ENCODE measurements at regions not wholly inside any gene's neighbourhood (a gene's known extent, or its start where the extent isn't known, plus 50 kb on each side); places are given as distances from the start of the nearest gene placed in this dataset.

- H3K23me2 ChIP-seq (ENCODE audit: low read depth, low read length), result no peaks in the 10 kb centered on the region
- WGBS, 2 experiments (ENCODE audit: extremely low coverage in 1 of 2, insufficient coverage in 1 of 2, insufficient read length in 1 of 2, insufficient replicate concordance in 2 of 2, low coverage in 1 of 2, low lambda C conversion rate in 2 of 2, missing lambda C conversion rate in 1 of 2), result 89% methylated on average over 4 of the region's 4 CpGs; no CpG with 5 or more reads in 1 of the 2 experiments
- H3K4ac ChIP-seq (replicated peaks; ENCODE audit: insufficient read length, low read depth, low read length), result no peak overlapping the region
- no peak overlapping the region for H3K56ac ChIP-seq (replicated peaks; ENCODE audit: insufficient read length, low read depth, low read length)
- H3K18ac ChIP-seq (ENCODE audit: extremely low read depth, low read length), result no peak overlapping the region
- no peak overlapping the region for H4K91ac ChIP-seq (replicated peaks; ENCODE audit: insufficient read length, low read length)
- H3K4me1 ChIP-seq (replicated peaks in 1 of 4; ENCODE audit: control insufficient read depth in 3 of 4, insufficient read depth in 4 of 4, low read length in 3 of 4), result no peaks in the 10 kb centered on the region
- no peak overlapping the region for H2BK12ac ChIP-seq (ENCODE audit: low read depth, low read length)
- no peak overlapping the region for H3K23ac ChIP-seq (ENCODE audit: insufficient read length)
- no peaks in the 10 kb centered on the region for H3K79me2 ChIP-seq (ENCODE audit: control insufficient read depth in 1 of 2, insufficient read depth in 2 of 2, low read length in 2 of 2)
- no peak overlapping the region for H2AFZ ChIP-seq (ENCODE audit: low read length)
- ChIA-PET CTCF (ENCODE audit: partially characterized antibody) (interaction anchor here (0.8 to 3.4 kb wide), 3 partner anchors 18 to 75 kb away, joined by 4 to 17 read pairs (median 4); no protein-coding TSS in a partner anchor), POLR2A (ENCODE audit: partially characterized antibody) (no interaction called here)
- H3K36me3 ChIP-seq (ENCODE audit: control insufficient read depth in 2 of 4, insufficient read depth in 4 of 4, low read length in 3 of 4), result no peaks in the 10 kb centered on the region
- no peak overlapping the region for H3K4me2 ChIP-seq (ENCODE audit: insufficient read depth in 1 of 2, low read depth in 2 of 2, low read length in 2 of 2)
- H3K9ac ChIP-seq (replicated peaks in 1 of 4; ENCODE audit: extremely low read depth in 1 of 4, low read depth in 3 of 4, low read length in 3 of 4), result no peak overlapping the region
- no peaks in the 10 kb centered on the region for H3K79me1 ChIP-seq (ENCODE audit: low read depth, low read length)
- H2BK120ac ChIP-seq (replicated peaks; ENCODE audit: low read depth, low read length), result no peak overlapping the region
- no peaks in the 10 kb centered on the region for H3K27me3 ChIP-seq (replicated peaks in 1 of 4; ENCODE audit: control insufficient read depth in 3 of 4, extremely low read depth in 1 of 4, insufficient read depth in 3 of 4, low read length in 3 of 4)
- no peak overlapping the region for H3K4me3 ChIP-seq (ENCODE audit: extremely low read depth in 1 of 4, insufficient read depth in 2 of 4, low read depth in 3 of 4, low read length in 4 of 4)
- FAIRE-seq (no peak), DNase-seq (ENCODE audit: low read depth in 1 of 2, low spot score in 2 of 2) (no peak)
- H4K20me1 ChIP-seq (replicated peaks in 1 of 2; ENCODE audit: control insufficient read depth in 1 of 2, insufficient read depth in 2 of 2, low read length in 2 of 2), result no peaks in the 10 kb centered on the region
- H4K8ac ChIP-seq (ENCODE audit: extremely low read depth, insufficient read depth, low read length), result no peak overlapping the region
- H2BK5ac ChIP-seq (ENCODE audit: low read depth, low read length), result no peak overlapping the region
- no peaks in the 10 kb centered on the region for H3K9me3 ChIP-seq (ENCODE audit: insufficient read depth in 2 of 2, low read depth in 1 of 2, low read length in 1 of 2)
- H2BK20ac ChIP-seq (ENCODE audit: low read length), result no peak overlapping the region
- H2BK15ac ChIP-seq (ENCODE audit: low read length), result no peak overlapping the region
- no peak overlapping the region for H3K27ac ChIP-seq (ENCODE audit: low read depth, low read length)
- H2AK5ac ChIP-seq (ENCODE audit: low read depth, low read length), result no peak overlapping the region
- H3K14ac ChIP-seq (ENCODE audit: insufficient read length), result no peak overlapping the region
- no peak overlapping the region for H4K5ac ChIP-seq (ENCODE audit: insufficient read length, low read depth, low read length)
- TF ChIP-seq NRF1 (IDR thresholded peaks at IDR 0.05; ENCODE audit: low read depth, low read length) (no peak), ATF2 (IDR thresholded peaks at IDR 0.05; ENCODE audit: low read length) (no peak), SP4 (IDR thresholded peaks at IDR 0.05; ENCODE audit: low read length) (no peak), SAP30 (IDR thresholded peaks at IDR 0.05; ENCODE audit: insufficient read depth, insufficient replicate concordance, low read length) (no peak), CTCF (IDR thresholded peaks at IDR 0.05; ENCODE audit: control extremely low read depth in 1 of 3, insufficient read depth in 1 of 3, low read depth in 1 of 3, low read length in 3 of 3) (no peak), BCL11A (IDR thresholded peaks at IDR 0.05; ENCODE audit: low read depth in 2 of 2, low read length in 2 of 2) (no peak), SRF (IDR thresholded peaks at IDR 0.05; ENCODE audit: low read depth, low read length) (no peak), ZNF274 (IDR thresholded peaks at IDR 0.05; ENCODE audit: borderline replicate concordance, extremely low read depth, low read length) (no peak)
- TF ChIP-seq, protein P1, sequence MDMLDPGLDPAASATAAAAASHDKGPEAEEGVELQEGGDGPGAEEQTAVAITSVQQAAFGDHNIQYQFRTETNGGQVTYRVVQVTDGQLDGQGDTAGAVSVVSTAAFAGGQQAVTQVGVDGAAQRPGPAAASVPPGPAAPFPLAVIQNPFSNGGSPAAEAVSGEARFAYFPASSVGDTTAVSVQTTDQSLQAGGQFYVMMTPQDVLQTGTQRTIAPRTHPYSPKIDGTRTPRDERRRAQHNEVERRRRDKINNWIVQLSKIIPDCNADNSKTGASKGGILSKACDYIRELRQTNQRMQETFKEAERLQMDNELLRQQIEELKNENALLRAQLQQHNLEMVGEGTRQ (IDR thresholded peaks at IDR 0.05; ENCODE audit: low read length), result no peak
Measured at GRCh38 chr7:149644754-149645153, 128.6 kb downstream of the ZNF467 start.

Measured in H1 (cell line).